ENCODE measurements at regions not wholly inside any gene's neighbourhood (a gene's known extent, or its start where the extent isn't known, plus 50 kb on each side); places are given as distances from the start of the nearest gene placed in this dataset.

DNA sequence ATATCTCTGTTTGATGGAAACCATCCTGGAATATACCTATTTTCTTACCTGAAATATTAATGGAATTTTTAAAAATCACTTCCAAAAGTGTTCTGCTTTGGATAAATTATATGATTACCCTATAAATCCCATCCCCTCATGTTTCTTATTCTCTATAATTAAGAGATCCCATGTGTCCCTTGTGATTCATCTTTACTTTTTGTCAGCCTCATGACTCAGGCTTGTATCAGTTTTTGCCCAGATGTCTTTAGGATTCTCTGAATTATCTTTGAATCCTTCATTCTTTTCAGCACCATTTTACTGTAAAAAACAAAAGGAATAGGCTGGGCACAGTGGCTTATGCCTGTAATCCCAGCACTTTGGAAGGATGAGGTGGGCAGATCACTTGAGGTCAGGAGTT is 804.5 kb upstream of the CITED2 start:
- TF ChIP-seq, protein P1, sequence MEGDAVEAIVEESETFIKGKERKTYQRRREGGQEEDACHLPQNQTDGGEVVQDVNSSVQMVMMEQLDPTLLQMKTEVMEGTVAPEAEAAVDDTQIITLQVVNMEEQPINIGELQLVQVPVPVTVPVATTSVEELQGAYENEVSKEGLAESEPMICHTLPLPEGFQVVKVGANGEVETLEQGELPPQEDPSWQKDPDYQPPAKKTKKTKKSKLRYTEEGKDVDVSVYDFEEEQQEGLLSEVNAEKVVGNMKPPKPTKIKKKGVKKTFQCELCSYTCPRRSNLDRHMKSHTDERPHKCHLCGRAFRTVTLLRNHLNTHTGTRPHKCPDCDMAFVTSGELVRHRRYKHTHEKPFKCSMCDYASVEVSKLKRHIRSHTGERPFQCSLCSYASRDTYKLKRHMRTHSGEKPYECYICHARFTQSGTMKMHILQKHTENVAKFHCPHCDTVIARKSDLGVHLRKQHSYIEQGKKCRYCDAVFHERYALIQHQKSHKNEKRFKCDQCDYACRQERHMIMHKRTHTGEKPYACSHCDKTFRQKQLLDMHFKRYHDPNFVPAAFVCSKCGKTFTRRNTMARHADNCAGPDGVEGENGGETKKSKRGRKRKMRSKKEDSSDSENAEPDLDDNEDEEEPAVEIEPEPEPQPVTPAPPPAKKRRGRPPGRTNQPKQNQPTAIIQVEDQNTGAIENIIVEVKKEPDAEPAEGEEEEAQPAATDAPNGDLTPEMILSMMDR (IDR thresholded peaks at IDR 0.05; ENCODE audit: low read depth, low read length): no peak
- no peak for TF ChIP-seq POLR2A (IDR thresholded peaks at IDR 0.05; ENCODE audit: extremely low read depth, insufficient read length)
- TF ChIP-seq MYC (IDR thresholded peaks at IDR 0.05; ENCODE audit: low read depth, low read length): no peak
